ENCODE measurements at regions not wholly inside any gene's neighbourhood (a gene's known extent, or its start where the extent isn't known, plus 50 kb on each side); places are given as distances from the start of the nearest gene placed in this dataset.
A peak's percentile ranks its signal among the peaks of the same experiment; 100 is the strongest.

DNA sequence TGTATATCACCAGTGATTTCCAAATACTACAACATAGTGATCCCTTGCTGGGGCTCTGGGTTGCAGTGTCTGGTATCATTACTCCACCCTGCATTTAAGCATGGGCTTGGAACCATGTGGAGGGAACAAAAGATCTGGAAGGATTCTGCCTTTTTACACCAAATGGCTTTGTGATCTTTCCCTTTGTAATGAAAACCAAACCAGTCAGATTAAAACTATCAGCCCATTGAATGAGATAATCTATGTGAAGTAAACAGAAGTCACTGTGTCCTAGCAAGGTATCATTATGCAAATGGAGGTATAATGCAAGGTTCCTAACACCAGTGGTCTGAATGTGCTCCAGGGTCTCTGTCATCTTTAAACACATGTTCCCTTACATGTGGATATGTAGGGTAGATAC lies 474.7 kb upstream of the TNP1 start:
- ChIA-PET CTCF (no interaction called here), POLR2A (no interaction called here)
- no peaks in the 10 kb centered on the region for H3K36me3 ChIP-seq (ENCODE audit: control insufficient read depth, insufficient read depth, low read length)
- H3K4me3 ChIP-seq (ENCODE audit: low read depth, low read length): no peak overlapping the region
- no peak for DNase-seq (ENCODE audit: low read depth)
- TF ChIP-seq, protein P1, sequence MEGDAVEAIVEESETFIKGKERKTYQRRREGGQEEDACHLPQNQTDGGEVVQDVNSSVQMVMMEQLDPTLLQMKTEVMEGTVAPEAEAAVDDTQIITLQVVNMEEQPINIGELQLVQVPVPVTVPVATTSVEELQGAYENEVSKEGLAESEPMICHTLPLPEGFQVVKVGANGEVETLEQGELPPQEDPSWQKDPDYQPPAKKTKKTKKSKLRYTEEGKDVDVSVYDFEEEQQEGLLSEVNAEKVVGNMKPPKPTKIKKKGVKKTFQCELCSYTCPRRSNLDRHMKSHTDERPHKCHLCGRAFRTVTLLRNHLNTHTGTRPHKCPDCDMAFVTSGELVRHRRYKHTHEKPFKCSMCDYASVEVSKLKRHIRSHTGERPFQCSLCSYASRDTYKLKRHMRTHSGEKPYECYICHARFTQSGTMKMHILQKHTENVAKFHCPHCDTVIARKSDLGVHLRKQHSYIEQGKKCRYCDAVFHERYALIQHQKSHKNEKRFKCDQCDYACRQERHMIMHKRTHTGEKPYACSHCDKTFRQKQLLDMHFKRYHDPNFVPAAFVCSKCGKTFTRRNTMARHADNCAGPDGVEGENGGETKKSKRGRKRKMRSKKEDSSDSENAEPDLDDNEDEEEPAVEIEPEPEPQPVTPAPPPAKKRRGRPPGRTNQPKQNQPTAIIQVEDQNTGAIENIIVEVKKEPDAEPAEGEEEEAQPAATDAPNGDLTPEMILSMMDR (IDR thresholded peaks at IDR 0.05; ENCODE audit: insufficient read depth, low read depth, low read length): no peak
- H3K27me3 ChIP-seq (ENCODE audit: control insufficient read depth, insufficient read depth, low read length): no peaks in the 10 kb centered on the region

DNA sequence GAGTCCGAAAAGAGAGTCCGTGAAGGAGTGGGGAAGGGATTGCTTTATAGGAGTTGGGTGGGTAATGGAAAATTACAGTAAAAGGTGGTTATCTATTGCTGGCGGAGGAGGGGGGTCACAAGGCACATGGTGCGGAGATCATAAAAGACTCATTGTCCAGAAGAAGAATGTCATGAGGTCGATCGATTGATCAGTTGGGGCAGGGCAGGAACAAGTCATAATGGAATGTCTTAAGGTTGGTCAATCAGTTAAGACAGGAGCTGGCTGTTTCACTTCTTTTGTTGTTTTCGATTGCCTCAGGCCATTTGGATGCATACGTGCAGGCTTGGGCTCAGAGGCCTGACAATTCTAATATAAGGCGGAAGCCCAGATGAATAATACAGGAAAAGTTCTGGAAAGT lies 473.0 kb upstream of the TNP1 start:
- Histone ChIP-seq H3K4me3 (ENCODE audit: low read depth, low read length) (no peak overlapping the region), H3K27me3 (ENCODE audit: control insufficient read depth, insufficient read depth, low read length) (no peaks in the 10 kb centered on the region), H3K36me3 (ENCODE audit: control insufficient read depth, insufficient read depth, low read length) (no peaks in the 10 kb centered on the region)
- ChIA-PET CTCF (interaction anchor here (0.7 kb wide), 1 partner anchor 633 kb away, joined by 3 read pairs; no protein-coding TSS in a partner anchor), POLR2A (no interaction called here)
- TF ChIP-seq, protein P1 (IDR thresholded peaks at IDR 0.05; ENCODE audit: insufficient read depth, low read depth, low read length): no peak
- DNase-seq (ENCODE audit: low read depth): no peak

DNA sequence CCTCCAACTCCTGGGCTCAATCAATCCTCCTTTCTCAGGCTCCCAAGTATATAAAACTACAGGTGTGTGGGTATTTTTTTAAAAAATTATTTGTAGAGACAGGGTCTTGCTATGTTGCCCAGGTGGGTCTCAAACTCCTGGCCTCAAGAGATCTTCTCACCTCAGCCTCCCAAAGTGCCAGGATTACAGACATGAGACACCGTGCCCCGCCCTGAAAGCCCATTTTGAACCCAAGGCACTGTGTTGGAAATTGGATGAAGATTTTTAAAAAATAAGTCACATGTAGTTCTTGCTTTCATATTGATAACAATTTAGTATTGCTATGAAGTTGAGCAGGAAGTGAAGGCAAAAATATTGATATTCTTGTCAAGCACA lies 472.5 kb upstream of the TNP1 start:
- Histone ChIP-seq H3K4me3 (ENCODE audit: low read depth, low read length) (no peak overlapping the region), H3K27me3 (ENCODE audit: control insufficient read depth, insufficient read depth, low read length) (no peaks in the 10 kb centered on the region), H3K36me3 (ENCODE audit: control insufficient read depth, insufficient read depth, low read length) (no peaks in the 10 kb centered on the region)
- DNase-seq (ENCODE audit: low read depth): no peak
- POLR2A ChIA-PET: no interaction called here
- CTCF ChIA-PET: interaction anchor here (1.1 kb wide), 1 partner anchor 28 kb away, joined by 4 read pairs; no protein-coding TSS in a partner anchor
- TF ChIP-seq, protein P1 (IDR thresholded peaks at IDR 0.05; ENCODE audit: insufficient read depth, low read depth, low read length): no peak

DNA sequence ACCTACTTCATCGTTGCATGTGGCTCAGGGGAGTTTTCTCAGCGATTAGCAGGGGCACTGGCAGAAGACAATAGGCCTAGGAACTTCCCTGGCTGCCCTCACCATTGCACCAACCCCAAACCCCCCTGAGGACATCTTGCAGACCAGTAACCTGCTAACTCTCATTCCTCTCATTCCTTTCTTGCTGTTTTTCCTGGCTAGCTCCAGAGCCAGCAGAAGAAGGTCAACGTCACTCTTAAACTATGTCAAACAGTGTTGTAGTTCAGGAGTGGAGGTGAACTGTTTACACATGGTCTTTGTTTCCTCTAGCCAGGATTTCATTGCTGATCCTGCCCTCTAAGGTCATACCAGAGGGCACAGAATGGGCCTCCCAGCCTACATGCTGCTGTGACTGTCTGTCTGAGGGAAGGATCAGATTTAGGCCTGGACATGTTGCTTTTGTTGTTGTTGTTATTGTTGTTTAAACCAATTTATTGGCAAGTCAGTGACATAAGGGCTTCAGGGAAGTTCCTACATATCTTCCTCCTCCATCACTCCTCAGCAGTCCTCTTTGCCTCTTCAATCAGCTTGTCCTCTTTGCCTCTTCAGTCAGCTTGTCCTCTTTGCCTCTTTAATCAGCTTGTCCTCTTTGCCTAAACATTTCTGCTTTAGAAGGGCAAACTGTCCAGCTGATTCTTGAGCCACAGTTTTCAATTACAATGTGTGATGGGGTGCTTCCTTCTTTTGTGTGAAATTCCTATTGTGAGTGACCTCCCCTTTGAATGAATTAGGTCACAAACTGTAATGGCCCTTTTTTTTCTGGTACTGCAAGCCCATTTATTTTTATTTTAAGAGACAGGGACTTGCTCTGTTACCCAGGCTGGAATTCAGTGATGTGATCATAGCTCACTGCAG lies 471.9 kb upstream of the TNP1 start:
- DNase-seq (ENCODE audit: low read depth): peak; percentile 45
- TF ChIP-seq, protein P1 (IDR thresholded peaks at IDR 0.05; ENCODE audit: insufficient read depth, low read depth, low read length): no peak
- H3K27me3 ChIP-seq (ENCODE audit: control insufficient read depth, insufficient read depth, low read length): no peaks in the 10 kb centered on the region
- no peak overlapping the region for H3K4me3 ChIP-seq (ENCODE audit: low read depth, low read length)
- ChIA-PET CTCF (interaction anchor here (0.6 to 1.1 kb wide), 5 partner anchors 29 to 647 kb away, joined by 3 to 4 read pairs (median 3); partner anchors contain the start of gene IGFBP5), POLR2A (interaction anchor here (0.5 to 1.1 kb wide), 5 partner anchors 101 to 637 kb away, joined by 3 to 7 read pairs (median 3); partner anchors contain the start of gene IGFBP5)
- no peaks in the 10 kb centered on the region for H3K36me3 ChIP-seq (ENCODE audit: control insufficient read depth, insufficient read depth, low read length)

DNA sequence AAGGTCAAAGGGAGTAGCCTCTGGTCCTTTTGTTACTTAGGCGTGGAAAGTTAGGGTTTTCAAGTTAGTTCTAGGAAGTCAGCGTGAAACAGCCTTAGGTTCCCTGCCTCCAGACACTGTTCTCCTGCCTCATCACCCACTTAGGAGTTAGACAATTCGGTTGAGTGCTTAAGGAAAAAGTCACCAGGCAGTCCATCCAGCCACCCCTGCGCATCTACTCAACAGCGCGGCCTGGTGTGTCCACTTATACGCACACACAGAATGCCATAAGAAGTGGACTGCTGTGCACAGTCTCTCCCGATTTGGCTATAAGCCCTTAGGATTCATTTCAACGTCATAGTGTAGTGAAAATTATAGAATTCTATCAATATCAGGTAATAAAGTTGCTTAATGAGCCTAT lies 470.8 kb upstream of the TNP1 start:
- no peak for DNase-seq (ENCODE audit: low read depth)
- H3K36me3 ChIP-seq (ENCODE audit: control insufficient read depth, insufficient read depth, low read length): no peaks in the 10 kb centered on the region
- ChIA-PET CTCF (interaction anchor here (0.5 kb wide), 1 partner anchor 1031 kb away, joined by 4 read pairs; no protein-coding TSS in a partner anchor), POLR2A (no interaction called here)
- H3K4me3 ChIP-seq (ENCODE audit: low read depth, low read length): no peak overlapping the region
- H3K27me3 ChIP-seq (ENCODE audit: control insufficient read depth, insufficient read depth, low read length): no peaks in the 10 kb centered on the region
- TF ChIP-seq, protein P1 (IDR thresholded peaks at IDR 0.05; ENCODE audit: insufficient read depth, low read depth, low read length): no peak

All from BJ (cell line).